Sciatic nerve (tissue), 2 donors: ENCODE measurements at regions not wholly inside any gene's neighbourhood (a gene's known extent, or its start where the extent isn't known, plus 50 kb on each side); places are given as distances from the start of the nearest gene placed in this dataset.

Experiments
- ATAC-seq: fragments of 200-7000 bp; cut with Tn5 transposase; one replicate; pipeline ENCODE4 v1.9.1; 2020; ENCODE audit warnings: mild to moderate bottlenecking, moderate library complexity
- DNase-seq: peaks from one replicate; pipeline ENCODE4 v3.0.0-alpha.2; 2020; ENCODE audit warnings: low spot score
- intact Hi-C: fragments of 100-400 bp; cut with DNase I; formaldehyde crosslinking; loops from one replicate; pipeline ENCODE4 v1.14.2; 2022
- donor health status: DM: no; HTN: no; CAD: no.
- donor health status: DM: no; HTN: no; CAD: no.

DNA sequence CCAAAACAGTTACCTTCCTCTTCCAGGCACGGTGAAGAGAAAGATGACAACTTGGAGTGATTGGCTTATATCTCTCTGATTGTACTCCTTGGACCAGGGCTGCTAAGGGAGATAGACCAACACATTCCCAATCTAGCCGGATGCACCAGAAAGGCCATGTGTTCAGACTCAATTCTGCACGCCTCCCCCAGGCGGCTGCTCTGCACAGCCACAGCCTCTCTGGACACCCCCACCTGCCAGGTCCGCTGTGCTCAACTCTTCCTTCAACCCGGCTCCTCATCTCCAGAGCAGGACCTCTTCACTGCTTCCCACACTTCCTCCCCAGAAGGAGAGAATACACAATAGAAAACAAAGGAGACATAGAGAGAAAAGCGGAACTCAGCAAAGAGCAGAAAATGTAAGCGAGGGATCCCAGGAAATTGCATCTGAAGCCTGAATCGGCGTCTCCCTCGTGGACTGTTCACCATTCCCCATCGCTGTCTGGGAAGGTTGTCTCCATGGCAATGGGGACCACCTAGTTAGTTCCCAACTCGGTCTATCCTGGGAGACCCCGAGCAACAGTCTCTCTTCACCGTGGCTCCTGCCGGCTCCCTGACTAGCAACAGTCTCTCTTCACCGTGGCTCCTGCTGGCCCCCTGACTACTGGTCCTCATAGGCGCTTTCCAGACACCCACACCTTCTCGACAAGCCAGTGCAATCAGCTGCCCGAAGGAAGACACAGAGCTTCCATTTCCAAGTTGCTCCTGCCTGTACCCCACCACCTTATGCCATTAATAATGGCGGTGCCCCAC, 361.7 kb upstream of the MYT1L start:
- ATAC-seq (no peak), DNase-seq (no peak)
- intact Hi-C loops, result no loop called here

DNA sequence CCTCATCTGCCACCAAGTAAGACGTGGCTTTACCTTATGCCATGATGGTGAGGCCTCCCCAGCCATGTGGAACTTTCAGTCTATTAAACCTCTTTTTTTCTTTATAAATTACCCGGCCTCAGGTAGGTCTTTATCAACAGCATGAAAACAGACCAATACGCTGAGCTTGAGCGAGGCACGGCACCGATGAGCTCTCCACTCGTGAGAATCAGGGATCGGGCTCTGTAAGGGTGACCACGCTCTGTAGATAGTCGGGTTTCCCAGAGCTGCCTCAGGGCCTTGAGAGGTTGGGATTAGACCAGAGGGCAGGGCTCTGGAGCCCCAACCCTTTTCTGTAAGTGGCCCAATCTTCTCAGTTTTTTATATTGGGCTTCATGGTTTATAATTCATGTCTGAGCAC, 360.3 kb upstream of the MYT1L start:
- ATAC-seq (no peak), DNase-seq (no peak)
- intact Hi-C loops, result no loop called here

DNA sequence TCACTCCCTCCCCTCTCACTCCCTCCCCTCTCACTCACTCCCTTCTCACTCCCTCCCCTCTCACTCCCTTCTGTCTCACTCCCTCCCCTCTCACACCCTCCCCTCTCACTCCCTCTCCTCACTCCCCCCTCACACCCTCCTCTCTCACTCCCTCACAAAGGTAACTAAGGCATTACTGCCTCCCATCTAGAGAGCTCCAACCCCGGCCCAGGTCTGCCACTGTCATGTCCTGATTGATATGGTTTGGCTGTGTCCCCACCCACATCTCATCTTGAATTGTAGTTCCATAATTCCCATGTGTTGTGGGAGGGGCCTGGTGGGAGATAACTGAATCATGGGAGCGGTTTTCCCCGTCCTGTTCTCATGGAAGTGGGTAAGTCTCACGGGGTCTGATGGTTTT, 359.9 kb upstream of the MYT1L start:
- intact Hi-C loops, result no loop called here
- DNase-seq, result no peak
- ATAC-seq, result no peak

DNA sequence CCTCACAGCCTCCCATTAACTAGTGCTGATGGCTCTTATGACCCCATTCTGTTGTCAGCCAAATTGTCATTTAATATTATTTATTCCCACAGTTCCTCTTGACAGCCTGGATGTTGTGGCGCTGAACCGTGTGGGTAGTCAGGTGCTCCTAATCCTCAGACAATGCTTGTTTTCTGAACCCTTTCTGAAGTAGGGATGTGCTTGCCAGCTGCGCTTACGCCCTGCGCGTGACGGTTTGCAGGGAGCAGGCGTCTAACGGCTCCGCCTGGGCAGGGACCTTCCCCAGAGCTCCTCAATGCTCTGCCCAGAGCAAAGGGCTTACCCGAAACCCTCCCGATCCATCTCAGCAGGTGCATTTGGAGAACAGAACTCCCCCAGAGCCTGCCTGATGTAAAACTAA, 358.2 kb upstream of the MYT1L start:
- no peak for ATAC-seq

DNA sequence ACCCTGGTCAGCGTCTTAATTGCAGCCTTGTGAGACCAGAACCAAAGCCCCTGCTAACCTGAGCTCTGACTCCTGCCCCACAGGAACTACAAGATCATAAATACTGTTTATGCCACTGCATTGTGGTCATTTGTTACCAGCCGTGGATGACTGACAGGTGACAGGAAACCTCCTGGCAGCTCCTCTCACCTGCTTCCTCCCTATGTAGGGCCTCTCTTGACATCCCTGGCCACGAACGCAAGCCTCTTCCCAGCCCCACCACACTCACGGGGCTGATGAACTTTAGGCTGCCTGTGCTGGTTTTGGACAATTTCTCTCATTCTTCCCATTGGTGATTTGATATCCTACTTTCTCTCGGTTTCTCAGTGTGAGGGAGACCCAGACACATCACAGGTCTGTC, 357.2 kb upstream of the MYT1L start:
- intact Hi-C loops, result no loop called here
- DNase-seq (no peak), ATAC-seq (no peak)

More for the DNA sequence above, 358.2 kb upstream of the MYT1L start:
- intact Hi-C loops, result no loop called here
- DNase-seq, result no peak

DNA sequence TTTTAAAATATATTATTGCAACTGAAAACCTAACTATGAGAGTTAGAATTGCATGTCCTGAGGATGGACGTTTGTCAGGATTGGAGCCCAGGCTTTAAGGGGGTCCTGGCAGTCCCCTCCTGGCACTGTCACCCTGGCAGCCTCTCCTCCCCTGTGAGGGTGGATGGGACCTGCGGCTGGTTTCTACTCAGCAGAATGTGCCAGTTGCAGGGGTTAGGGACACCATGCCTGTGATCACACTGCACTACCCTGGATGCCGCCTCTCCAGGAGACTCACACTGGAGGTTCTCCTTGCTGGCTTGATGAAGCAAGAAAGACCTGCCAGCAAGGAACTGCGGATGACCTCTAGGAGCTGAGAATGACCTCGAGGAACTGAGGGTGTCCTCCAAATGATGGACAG, 356.7 kb upstream of the MYT1L start:
- ATAC-seq (no peak), DNase-seq (no peak)
- intact Hi-C loops, result no loop called here

DNA sequence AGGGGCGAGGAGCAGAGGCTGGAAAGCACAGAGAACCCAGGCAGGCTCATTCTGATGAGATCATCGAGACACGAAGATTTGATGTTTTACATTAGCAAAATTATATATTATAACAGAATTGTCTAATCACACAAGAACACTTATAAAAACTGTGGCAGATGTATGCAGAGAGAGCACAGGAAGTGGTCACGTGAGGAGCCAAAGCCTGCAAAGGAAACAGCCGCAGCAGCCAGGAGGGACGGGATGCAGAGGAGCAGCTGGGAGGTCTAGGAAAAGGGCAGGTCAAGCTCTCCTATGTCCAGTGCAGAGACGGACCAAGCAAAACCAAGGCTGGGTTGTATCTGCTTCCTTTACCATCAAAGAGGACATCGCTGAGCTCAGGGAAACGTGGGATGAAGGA, 355.1 kb upstream of the MYT1L start:
- no peak for DNase-seq
- intact Hi-C loops, result no loop called here
- ATAC-seq, result no peak

DNA sequence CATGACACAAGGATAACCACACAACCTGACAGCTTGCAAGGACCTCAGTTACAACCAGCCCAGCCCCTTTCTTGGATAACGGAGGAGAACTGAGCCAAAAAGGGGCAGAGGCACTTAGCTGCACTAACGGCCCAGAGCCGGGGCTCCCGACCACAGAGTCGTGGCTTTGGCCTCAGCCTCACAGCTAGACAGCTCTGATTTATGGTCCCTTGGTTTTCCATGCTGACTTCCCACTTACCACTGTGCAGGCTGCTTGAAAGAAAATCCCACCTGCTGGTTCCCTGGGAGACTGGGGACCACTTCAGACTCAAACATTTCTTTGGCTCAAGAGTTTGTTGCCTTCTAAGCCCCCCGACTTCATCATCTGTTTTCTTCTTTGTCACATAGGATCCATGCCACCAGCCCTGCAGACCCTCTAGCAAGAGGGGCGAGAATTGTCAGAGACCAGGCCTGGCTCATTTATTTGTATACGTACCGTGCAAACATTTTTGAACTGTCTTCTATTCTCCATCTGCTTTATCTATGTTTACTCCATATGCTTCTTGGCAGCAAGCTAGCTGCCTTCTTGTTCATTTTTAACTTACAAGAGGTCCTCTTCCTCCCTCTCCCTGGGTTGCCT, 352.6 kb upstream of the MYT1L start:
- no peak for ATAC-seq
- intact Hi-C loops, result no loop called here
- DNase-seq, result no peak

DNA sequence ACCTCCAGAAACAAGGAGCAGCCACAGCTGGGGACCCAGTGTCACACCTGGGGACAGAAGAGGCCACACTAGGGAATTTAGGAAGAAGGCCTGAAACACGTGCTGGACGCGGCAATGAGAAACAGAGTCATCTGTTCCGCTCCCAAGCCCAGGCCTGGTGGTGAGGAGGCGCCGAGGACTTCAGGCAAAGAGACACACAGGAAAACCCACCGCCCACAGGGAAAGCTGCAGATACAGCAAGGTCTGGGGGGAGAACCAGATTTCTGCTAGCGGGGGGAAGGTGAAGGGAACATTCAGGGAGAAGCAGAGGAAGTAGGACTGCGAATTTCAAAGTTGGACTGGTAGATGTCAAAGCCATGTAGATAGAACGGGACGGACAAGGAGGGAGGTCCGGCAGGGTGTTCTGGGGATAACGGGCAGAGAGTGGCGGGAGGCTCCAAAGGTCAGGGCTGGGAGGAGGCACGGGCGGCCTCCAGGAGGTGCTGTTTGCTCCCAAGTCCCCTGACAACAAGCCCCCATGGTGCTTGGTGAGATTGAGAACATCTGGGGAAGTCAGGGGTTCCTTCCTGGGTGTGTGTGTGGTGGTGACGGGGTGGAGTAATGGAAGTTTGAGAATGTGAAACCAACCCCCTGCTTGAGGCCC, 351.7 kb upstream of the MYT1L start:
- intact Hi-C loops, result no loop called here
- DNase-seq, result no peak
- no peak for ATAC-seq

DNA sequence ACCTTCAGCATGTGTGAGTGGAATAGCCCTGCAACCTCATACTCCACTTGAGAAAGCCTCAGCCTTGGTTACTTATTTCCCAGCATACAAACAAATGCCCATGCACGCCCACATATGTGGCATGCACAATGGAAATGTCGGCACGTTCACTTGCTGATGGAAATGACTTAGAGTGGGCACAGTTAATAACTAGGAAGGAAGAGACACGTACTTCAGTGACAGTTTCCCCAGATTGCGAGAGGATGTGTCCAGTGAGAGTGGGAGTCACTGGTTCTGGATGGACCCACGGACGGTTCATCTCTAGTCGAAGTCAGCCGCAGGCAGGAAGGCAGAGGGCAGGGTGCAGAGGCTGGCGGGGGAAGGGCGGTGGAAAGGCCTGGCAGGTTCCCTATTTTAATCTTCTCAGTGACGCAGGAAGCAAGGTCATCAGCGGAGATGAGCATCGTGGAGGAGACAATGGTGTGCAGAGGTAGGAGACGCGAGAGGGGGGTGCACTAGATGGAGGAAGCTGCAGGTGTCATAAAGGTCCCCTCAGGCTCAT, 350.7 kb upstream of the MYT1L start:
- ATAC-seq (no peak), DNase-seq (no peak)
- intact Hi-C loops, result no loop called here

DNA sequence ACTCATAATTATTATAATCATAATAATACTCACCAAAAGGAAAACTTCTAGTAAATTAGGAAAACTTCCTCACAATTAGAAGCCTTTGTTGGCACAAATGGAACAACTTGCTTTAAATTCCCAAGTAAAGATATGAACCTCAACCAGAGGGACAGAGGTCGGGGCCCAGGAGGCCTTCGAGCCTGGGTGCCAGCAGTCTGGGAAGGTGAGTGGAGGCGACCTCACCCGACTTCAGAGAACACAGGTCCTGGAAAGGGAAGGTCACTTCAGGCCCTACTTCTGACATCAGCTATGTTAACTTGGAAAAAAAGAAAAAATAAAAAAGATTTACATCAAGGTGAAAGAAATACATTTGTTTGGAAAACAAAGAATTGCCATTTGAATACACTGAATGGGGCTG, 350.0 kb upstream of the MYT1L start:
- intact Hi-C loops, result no loop called here

DNA sequence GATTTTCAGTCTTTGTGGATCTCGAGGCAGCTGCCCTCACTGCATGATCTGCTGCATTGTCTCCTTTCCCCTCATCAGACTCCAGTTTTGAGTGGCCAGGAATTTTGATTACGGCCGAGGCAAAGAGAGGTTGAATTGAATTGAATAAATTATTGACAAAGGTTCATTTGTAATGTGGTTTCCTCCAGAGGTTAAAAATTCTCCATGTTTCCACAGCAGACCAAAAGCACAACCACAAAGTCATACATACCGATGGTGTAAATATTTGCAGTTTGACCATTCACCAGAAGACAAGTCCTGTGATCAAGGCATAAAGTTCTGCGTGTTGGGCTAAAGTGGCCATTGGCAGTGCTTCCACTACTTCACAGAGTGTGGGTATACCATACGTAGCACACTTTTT, 343.8 kb upstream of the MYT1L start:
- intact Hi-C loops, result no loop called here
- ATAC-seq (no peak), DNase-seq (no peak)

More for the DNA sequence above, 350.0 kb upstream of the MYT1L start:
- ATAC-seq, result no peak
- no peak for DNase-seq

DNA sequence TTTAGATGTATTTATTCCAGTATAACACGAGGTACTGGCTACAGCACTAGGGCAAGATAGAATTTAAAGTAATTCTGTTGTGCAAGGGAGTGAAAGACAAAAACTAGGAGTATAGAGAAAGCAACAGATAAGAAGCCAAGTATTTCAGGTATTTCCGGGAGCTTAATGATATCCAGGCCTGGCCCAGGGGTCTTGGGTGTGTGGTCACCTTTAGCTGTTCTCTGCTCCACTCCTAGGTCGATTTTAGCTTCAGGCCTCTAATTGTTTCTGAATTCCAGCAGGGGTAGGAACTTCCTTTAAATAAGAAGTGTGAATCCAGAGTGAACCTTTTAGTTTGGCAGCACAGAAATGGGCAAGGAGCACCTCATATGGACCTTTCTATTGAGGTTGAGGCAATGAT, 342.3 kb upstream of the MYT1L start:
- intact Hi-C loops, result no loop called here
- ATAC-seq (no peak), DNase-seq (no peak)

DNA sequence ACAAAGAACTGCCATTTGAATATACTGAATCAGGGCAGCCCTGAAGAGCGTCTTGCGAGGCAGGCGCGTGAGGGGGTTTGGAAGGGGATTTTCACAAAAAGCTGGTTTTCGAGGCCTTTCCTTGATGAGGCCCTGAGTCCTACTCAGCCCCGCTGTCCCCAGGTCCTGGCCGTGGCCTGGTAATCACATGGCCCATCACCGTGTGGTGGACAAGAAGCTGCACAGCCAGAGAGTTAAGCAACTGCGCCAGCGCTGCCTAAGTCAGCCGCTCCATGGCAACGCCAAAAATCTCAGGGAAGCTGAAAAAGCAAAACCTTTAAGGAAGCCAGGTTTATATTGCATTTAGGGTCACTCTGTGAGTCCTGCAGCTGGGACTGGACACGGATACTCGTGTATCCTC, 341.2 kb upstream of the MYT1L start:
- intact Hi-C loops, result no loop called here
- DNase-seq, result no peak

DNA sequence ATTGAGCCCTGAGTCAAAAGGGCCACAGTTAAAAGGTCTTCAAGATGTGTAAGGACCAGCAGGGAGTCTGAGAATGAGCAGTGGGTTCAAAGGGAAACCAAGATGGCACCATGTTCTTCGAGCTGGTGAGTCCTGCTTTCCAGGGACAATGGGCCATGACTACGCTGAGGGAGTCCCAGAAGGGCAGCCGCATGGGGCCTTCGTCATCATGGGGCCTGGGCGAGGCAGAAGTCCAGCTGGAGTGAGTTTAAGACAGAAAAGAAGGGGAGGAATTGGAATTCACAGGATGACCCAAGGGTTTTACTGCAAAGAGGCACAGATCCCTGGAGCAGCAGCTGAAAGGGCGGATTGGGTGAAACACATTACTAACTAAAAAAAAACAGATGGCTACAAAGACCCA, 340.8 kb upstream of the MYT1L start:
- no peak for DNase-seq
- intact Hi-C loops, result no loop called here
- ATAC-seq, result no peak

More for the DNA sequence above, 341.2 kb upstream of the MYT1L start:
- ATAC-seq, result no peak

DNA sequence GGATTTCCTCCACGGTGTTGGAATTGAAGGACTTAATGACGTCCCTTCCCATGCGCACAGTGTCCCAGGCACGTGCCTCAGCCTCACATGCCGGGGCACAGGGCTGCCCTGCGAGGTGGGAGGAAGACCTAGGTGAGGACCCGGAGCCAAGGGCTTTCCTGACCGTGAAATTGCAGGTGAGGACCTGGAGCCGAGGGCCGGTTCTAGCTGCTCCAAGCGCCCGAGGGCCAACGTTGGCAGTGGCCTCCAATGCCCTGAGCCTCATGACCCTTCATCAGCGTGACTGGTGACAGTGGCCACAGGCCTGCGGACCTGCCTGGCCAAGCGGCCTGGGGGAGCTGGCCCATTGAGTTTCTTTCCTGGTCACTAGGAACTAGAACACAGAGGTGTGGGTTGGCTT, 338.2 kb upstream of the MYT1L start:
- no peak for DNase-seq
- intact Hi-C loops, result no loop called here

DNA sequence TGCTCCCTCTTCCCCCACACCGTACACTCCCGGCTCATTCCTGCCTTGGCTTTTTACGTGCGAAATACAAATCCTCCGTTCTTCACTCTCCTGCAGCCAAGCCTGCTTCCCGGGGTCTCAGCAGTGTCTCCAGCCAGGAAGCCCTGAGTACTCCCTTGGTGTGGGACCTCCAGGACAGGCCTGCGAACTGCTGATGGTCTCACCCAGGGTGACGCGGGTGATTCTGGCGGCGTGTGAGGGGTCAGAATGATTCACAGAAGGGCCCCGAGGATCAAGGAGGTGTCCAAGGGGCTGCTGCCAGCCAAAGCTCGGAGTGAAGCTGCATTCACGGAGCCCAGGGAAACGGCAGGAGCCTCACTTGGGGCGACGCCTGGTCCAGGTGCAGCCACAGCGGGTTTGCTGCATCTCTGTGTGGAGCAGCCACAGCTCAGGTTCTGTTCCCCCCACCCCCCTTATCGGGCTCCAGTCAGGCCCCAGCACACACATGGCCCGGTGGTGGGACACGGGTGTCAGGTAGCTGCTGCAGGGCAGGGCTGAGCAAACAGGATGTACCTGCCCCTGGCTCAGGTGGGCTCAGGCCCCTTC, 337.7 kb upstream of the MYT1L start:
- ATAC-seq (no peak), DNase-seq (no peak)
- intact Hi-C loops, result no loop called here

More for the DNA sequence above, 338.2 kb upstream of the MYT1L start:
- ATAC-seq, result no peak

DNA sequence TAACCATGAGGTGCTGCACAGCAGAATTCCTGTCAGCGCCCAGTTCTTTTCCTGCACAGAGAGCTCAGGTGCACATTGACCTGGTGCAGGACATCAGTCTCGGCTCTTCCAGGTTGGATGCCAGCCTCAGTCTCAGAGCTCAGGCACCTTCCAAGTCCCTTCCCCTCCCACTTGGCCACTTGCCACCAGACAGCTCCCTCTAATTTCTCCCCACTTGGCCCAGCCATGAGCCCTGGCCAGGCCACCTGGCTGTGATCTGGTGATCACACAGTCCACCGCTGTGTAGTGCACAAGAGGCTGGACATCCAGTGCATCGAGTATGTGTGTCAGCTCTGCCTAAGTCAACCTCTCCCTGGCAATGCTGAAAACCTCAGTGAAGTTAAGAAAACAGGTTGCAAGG, 336.6 kb upstream of the MYT1L start:
- intact Hi-C loops, result no loop called here
- ATAC-seq, result no peak
- DNase-seq, result no peak

DNA sequence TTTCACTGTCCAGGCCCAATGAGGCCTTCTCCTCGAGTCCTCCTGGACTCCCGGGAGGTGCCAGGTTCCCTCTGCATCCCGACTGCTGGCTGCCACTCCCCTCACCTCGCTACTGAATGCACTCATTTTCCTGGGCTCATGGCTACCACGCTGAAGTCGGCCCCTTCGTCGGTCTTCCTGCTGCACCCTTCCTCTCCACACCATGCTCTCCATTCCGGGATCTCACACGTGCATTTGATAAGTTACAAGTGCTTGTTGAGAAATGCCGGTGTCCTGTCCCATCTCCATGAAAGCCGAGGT, 334.7 kb upstream of the MYT1L start:
- intact Hi-C loops, result no loop called here
- DNase-seq, result no peak

More for the DNA sequence above, 334.7 kb upstream of the MYT1L start:
- ATAC-seq, result no peak
